ENCODE measurements at regions not wholly inside any gene's neighbourhood (a gene's known extent, or its start where the extent isn't known, plus 50 kb on each side); places are given as distances from the start of the nearest gene placed in this dataset.

- Mint-ChIP-seq H3K4me3 (peak overlapping the region in 1 of 3 donors; percentile 49), H3K9me3 (no peaks in the 10 kb centered on the region), H3K27me3 (no peaks in the 10 kb centered on the region), H3K4me1 (peaks cover 30 to 58% (median 39%) of the 10 kb centered on the region in 3 donors), H3K27ac (peak overlapping the region; percentile 37 to 86), H3K36me3 (no peaks in the 10 kb centered on the region)
- Histone ChIP-seq H3K4me1 (ENCODE audit: control insufficient read depth in 1 of 2, extremely low read depth in 1 of 2, insufficient read depth in 2 of 2, low read length in 2 of 2) (peaks cover 4 to 33% of the 10 kb centered on the region in 2 experiments), H3K27me3 (replicated peaks in 1 of 2; ENCODE audit: control insufficient read depth in 2 of 2, extremely low read depth in 1 of 2, insufficient read depth in 2 of 2, low read length in 1 of 2) (no peaks in the 10 kb centered on the region), H3K27ac (ENCODE audit: low read length) (no peak overlapping the region), H3K9me3 (no peaks in the 10 kb centered on the region), H3K36me3 (ENCODE audit: control insufficient read depth in 2 of 2, extremely low read depth in 1 of 2, insufficient read depth in 1 of 2, low read length in 1 of 2) (no peaks in the 10 kb centered on the region), H3K4me3 (ENCODE audit: control insufficient read depth in 1 of 2, extremely low read depth in 1 of 2, low read length in 1 of 2) (no peak overlapping the region)
- ATAC-seq (replicated peaks in 1 of 4) = peak; percentile 78 to 95 (median 90)
- peak in 18 of 35 experiments; percentile 1 to 41 (median 4) for DNase-seq
- no CpG with 5 or more reads among the region's 5 CpGs for WGBS (ENCODE audit: insufficient coverage)
- CTCF ChIA-PET = no interaction called here
- POLR2A ChIA-PET = interaction anchor here in 1 of 2 donors (0.7 kb wide), 1 partner anchor 260 kb away, joined by 3 read pairs; no protein-coding TSS in a partner anchor
These were observed 101.5 kb upstream of the USP15 start for GRCh38 chr12:62158461-62159360.

- no peaks in the 10 kb centered on the region for H3K9me3 Mint-ChIP-seq
- ATAC-seq (replicated peaks in 1 of 4) (peak in 2 of 4 experiments; percentile 33 to 51), DNase-seq (peak in 1 of 35 experiments; percentile 3)
- no peaks in the 10 kb centered on the region for H3K36me3 ChIP-seq (ENCODE audit: control insufficient read depth in 2 of 2, extremely low read depth in 1 of 2, insufficient read depth in 1 of 2, low read length in 1 of 2)
- no peak overlapping the region for H3K27ac ChIP-seq (ENCODE audit: low read length)
- ChIA-PET POLR2A (no interaction called here), CTCF (interaction anchor here in 1 of 2 donors (0.5 kb wide), 1 partner anchor 38 kb away, joined by 4 read pairs; no protein-coding TSS in a partner anchor)
- H3K27me3 Mint-ChIP-seq = peaks cover 3 to 5% of the 10 kb centered on the region in 2 donors
- no CpG with 5 or more reads among the region's 2 CpGs for WGBS (ENCODE audit: insufficient coverage)
- peaks cover 4 to 33% of the 10 kb centered on the region in 2 experiments for H3K4me1 ChIP-seq (ENCODE audit: control insufficient read depth in 1 of 2, extremely low read depth in 1 of 2, insufficient read depth in 2 of 2, low read length in 2 of 2)
- no peak overlapping the region for H3K4me3 Mint-ChIP-seq
- H3K9me3 ChIP-seq = no peaks in the 10 kb centered on the region
- H3K27ac Mint-ChIP-seq = no peak overlapping the region
- no peaks in the 10 kb centered on the region for H3K27me3 ChIP-seq (replicated peaks in 1 of 2; ENCODE audit: control insufficient read depth in 2 of 2, extremely low read depth in 1 of 2, insufficient read depth in 2 of 2, low read length in 1 of 2)
- H3K4me1 Mint-ChIP-seq = peaks cover 30 to 58% (median 39%) of the 10 kb centered on the region in 3 donors
- H3K36me3 Mint-ChIP-seq = no peaks in the 10 kb centered on the region
- H3K4me3 ChIP-seq (ENCODE audit: control insufficient read depth in 1 of 2, extremely low read depth in 1 of 2, low read length in 1 of 2) = no peak overlapping the region
These were observed 98.0 kb upstream of the USP15 start for GRCh38 chr12:62162214-62162613.

- DNase-seq (no peak), ATAC-seq (replicated peaks in 1 of 4) (no peak)
- Mint-ChIP-seq H3K4me1 (peaks cover 24 to 49% (median 36%) of the 10 kb centered on the region in 3 donors), H3K9me3 (no peaks in the 10 kb centered on the region), H3K27ac (no peak overlapping the region), H3K36me3 (no peaks in the 10 kb centered on the region), H3K4me3 (no peak overlapping the region), H3K27me3 (peaks cover 3 to 5% of the 10 kb centered on the region in 2 donors)
- H3K27me3 ChIP-seq (replicated peaks in 1 of 2; ENCODE audit: control insufficient read depth in 2 of 2, extremely low read depth in 1 of 2, insufficient read depth in 2 of 2, low read length in 1 of 2) = no peaks in the 10 kb centered on the region
- H3K4me1 ChIP-seq (ENCODE audit: control insufficient read depth in 1 of 2, extremely low read depth in 1 of 2, insufficient read depth in 2 of 2, low read length in 2 of 2) = peaks cover 4 to 26% of the 10 kb centered on the region in 2 experiments
- no peaks in the 10 kb centered on the region for H3K9me3 ChIP-seq
- H3K27ac ChIP-seq (ENCODE audit: low read length) = no peak overlapping the region
- WGBS (ENCODE audit: insufficient coverage) = no CpG with 5 or more reads among the region's 1 CpG
- H3K36me3 ChIP-seq (ENCODE audit: control insufficient read depth in 2 of 2, extremely low read depth in 1 of 2, insufficient read depth in 1 of 2, low read length in 1 of 2) = no peaks in the 10 kb centered on the region
- POLR2A ChIA-PET = no interaction called here
- no peak overlapping the region for H3K4me3 ChIP-seq (ENCODE audit: control insufficient read depth in 1 of 2, extremely low read depth in 1 of 2, low read length in 1 of 2)
- CTCF ChIA-PET = interaction anchor here in 1 of 2 donors (0.7 kb wide), 1 partner anchor 633 kb away, joined by 4 read pairs; no protein-coding TSS in a partner anchor
These were observed 96.8 kb upstream of the USP15 start for GRCh38 chr12:62163368-62163767.

- H3K27ac Mint-ChIP-seq = no peak overlapping the region
- H3K4me1 Mint-ChIP-seq = peaks cover 18 to 42% (median 30%) of the 10 kb centered on the region in 3 donors
- ChIA-PET POLR2A (no interaction called here), CTCF (interaction anchor here (0.6 to 0.7 kb wide), 2 partner anchors 75 to 632 kb away, joined by 4 to 6 read pairs; no protein-coding TSS in a partner anchor)
- no peak overlapping the region for H3K4me3 Mint-ChIP-seq
- H3K27me3 Mint-ChIP-seq = peaks cover 3 to 5% of the 10 kb centered on the region in 2 donors
- Histone ChIP-seq H3K4me1 (ENCODE audit: control insufficient read depth in 1 of 2, extremely low read depth in 1 of 2, insufficient read depth in 2 of 2, low read length in 2 of 2) (peaks cover 4 to 23% of the 10 kb centered on the region in 2 experiments), H3K27ac (ENCODE audit: low read length) (no peak overlapping the region), H3K4me3 (ENCODE audit: control insufficient read depth in 1 of 2, extremely low read depth in 1 of 2, low read length in 1 of 2) (no peak overlapping the region), H3K27me3 (replicated peaks in 1 of 2; ENCODE audit: control insufficient read depth in 2 of 2, extremely low read depth in 1 of 2, insufficient read depth in 2 of 2, low read length in 1 of 2) (no peaks in the 10 kb centered on the region), H3K36me3 (ENCODE audit: control insufficient read depth in 2 of 2, extremely low read depth in 1 of 2, insufficient read depth in 1 of 2, low read length in 1 of 2) (no peaks in the 10 kb centered on the region), H3K9me3 (no peaks in the 10 kb centered on the region)
- WGBS (ENCODE audit: insufficient coverage) = 75% methylated on average over 1 of the region's 4 CpGs
- DNase-seq = no peak
- no peaks in the 10 kb centered on the region for H3K9me3 Mint-ChIP-seq
- no peak for ATAC-seq (replicated peaks in 1 of 4)
- H3K36me3 Mint-ChIP-seq = no peaks in the 10 kb centered on the region
These were observed 96.2 kb upstream of the USP15 start for GRCh38 chr12:62164036-62164435.

- no peak for DNase-seq
- CTCF ChIA-PET = interaction anchor here in 1 of 2 donors (0.5 kb wide), 1 partner anchor 312 kb away, joined by 3 read pairs; no protein-coding TSS in a partner anchor
- no peak overlapping the region for H3K4me3 ChIP-seq (ENCODE audit: control insufficient read depth in 1 of 2, extremely low read depth in 1 of 2, low read length in 1 of 2)
- H3K27me3 Mint-ChIP-seq = peaks cover 3 to 5% of the 10 kb centered on the region in 2 donors
- WGBS (ENCODE audit: insufficient coverage) = 78% methylated on average over 2 of the region's 2 CpGs
- H3K36me3 ChIP-seq (ENCODE audit: control insufficient read depth in 2 of 2, extremely low read depth in 1 of 2, insufficient read depth in 1 of 2, low read length in 1 of 2) = no peaks in the 10 kb centered on the region
- no peak overlapping the region for H3K27ac ChIP-seq (ENCODE audit: low read length)
- H3K4me3 Mint-ChIP-seq = no peak overlapping the region
- no peaks in the 10 kb centered on the region for H3K9me3 Mint-ChIP-seq
- H3K9me3 ChIP-seq = no peaks in the 10 kb centered on the region
- H3K27ac Mint-ChIP-seq = no peak overlapping the region
- H3K27me3 ChIP-seq (replicated peaks in 1 of 2; ENCODE audit: control insufficient read depth in 2 of 2, extremely low read depth in 1 of 2, insufficient read depth in 2 of 2, low read length in 1 of 2) = no peaks in the 10 kb centered on the region
- peaks cover 6 to 19% (median 12%) of the 10 kb centered on the region in 3 donors for H3K4me1 Mint-ChIP-seq
- H3K36me3 Mint-ChIP-seq = no peaks in the 10 kb centered on the region
- no peak for ATAC-seq (replicated peaks in 1 of 4)
- peaks cover 0 to 11% of the 10 kb centered on the region in 2 experiments for H3K4me1 ChIP-seq (ENCODE audit: control insufficient read depth in 1 of 2, extremely low read depth in 1 of 2, insufficient read depth in 2 of 2, low read length in 2 of 2)
- POLR2A ChIA-PET = no interaction called here
These were observed 93.7 kb upstream of the USP15 start for GRCh38 chr12:62166525-62166924.

GRCh38 chr12:62168411-62168810, 91.8 kb upstream of the USP15 start:
- Mint-ChIP-seq H3K9me3 (no peaks in the 10 kb centered on the region), H3K27ac (no peak overlapping the region), H3K4me3 (no peak overlapping the region), H3K4me1 (peaks cover 0 to 3% (median 0%) of the 10 kb centered on the region in 3 donors), H3K27me3 (peaks cover 3 to 5% of the 10 kb centered on the region in 2 donors), H3K36me3 (no peaks in the 10 kb centered on the region)
- H3K27me3 ChIP-seq (replicated peaks in 1 of 2; ENCODE audit: control insufficient read depth in 2 of 2, extremely low read depth in 1 of 2, insufficient read depth in 2 of 2, low read length in 1 of 2) = no peaks in the 10 kb centered on the region
- no peaks in the 10 kb centered on the region for H3K36me3 ChIP-seq (ENCODE audit: control insufficient read depth in 2 of 2, extremely low read depth in 1 of 2, insufficient read depth in 1 of 2, low read length in 1 of 2)
- no peak overlapping the region for H3K4me3 ChIP-seq (ENCODE audit: control insufficient read depth in 1 of 2, extremely low read depth in 1 of 2, low read length in 1 of 2)
- ChIA-PET POLR2A (interaction anchor here in 1 of 2 donors (0.6 kb wide), 1 partner anchor 118 kb away, joined by 4 read pairs; no protein-coding TSS in a partner anchor), CTCF (interaction anchor here in 1 of 2 donors (0.6 kb wide), 1 partner anchor 33 kb away, joined by 3 read pairs; no protein-coding TSS in a partner anchor)
- ATAC-seq (replicated peaks in 1 of 4) = no peak
- H3K27ac ChIP-seq (ENCODE audit: low read length) = no peak overlapping the region
- H3K4me1 ChIP-seq (ENCODE audit: control insufficient read depth in 1 of 2, extremely low read depth in 1 of 2, insufficient read depth in 2 of 2, low read length in 2 of 2) = no peaks in the 10 kb centered on the region
- H3K9me3 ChIP-seq = no peaks in the 10 kb centered on the region
- DNase-seq = no peak
- WGBS (ENCODE audit: insufficient coverage) = no CpG with 5 or more reads among the region's 2 CpGs

Measured in T-cell (primary cell).